ENCODE measurements at regions not wholly inside any gene's neighbourhood (a gene's known extent, or its start where the extent isn't known, plus 50 kb on each side); places are given as distances from the start of the nearest gene placed in this dataset.

DNA sequence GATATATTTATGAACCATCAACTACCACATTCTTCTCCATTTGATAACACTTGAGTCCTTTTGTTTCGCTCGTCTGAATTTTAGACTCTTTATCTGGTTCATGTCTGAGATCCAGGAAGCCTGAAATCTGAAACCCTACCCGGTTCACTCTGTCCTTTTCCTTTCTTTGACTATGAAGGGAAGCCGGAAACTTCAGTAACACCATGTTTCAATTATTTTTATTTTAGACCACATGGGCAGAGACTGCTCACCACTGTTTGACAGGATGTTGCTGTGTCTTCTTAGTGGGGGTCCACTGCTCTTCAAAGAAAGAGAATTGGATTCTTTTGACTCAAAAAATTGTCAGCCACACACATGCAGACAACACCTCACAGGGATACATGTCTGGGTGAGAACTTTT lies 331.9 kb upstream of the FLRT2 start:
- H3K27ac ChIP-seq: no peak overlapping the region
- no peak for TF ChIP-seq ZFX (IDR thresholded peaks at IDR 0.05; ENCODE audit: borderline replicate concordance)
- TF ChIP-seq, protein P1, sequence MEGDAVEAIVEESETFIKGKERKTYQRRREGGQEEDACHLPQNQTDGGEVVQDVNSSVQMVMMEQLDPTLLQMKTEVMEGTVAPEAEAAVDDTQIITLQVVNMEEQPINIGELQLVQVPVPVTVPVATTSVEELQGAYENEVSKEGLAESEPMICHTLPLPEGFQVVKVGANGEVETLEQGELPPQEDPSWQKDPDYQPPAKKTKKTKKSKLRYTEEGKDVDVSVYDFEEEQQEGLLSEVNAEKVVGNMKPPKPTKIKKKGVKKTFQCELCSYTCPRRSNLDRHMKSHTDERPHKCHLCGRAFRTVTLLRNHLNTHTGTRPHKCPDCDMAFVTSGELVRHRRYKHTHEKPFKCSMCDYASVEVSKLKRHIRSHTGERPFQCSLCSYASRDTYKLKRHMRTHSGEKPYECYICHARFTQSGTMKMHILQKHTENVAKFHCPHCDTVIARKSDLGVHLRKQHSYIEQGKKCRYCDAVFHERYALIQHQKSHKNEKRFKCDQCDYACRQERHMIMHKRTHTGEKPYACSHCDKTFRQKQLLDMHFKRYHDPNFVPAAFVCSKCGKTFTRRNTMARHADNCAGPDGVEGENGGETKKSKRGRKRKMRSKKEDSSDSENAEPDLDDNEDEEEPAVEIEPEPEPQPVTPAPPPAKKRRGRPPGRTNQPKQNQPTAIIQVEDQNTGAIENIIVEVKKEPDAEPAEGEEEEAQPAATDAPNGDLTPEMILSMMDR (IDR thresholded peaks at IDR 0.05): no peak

DNA sequence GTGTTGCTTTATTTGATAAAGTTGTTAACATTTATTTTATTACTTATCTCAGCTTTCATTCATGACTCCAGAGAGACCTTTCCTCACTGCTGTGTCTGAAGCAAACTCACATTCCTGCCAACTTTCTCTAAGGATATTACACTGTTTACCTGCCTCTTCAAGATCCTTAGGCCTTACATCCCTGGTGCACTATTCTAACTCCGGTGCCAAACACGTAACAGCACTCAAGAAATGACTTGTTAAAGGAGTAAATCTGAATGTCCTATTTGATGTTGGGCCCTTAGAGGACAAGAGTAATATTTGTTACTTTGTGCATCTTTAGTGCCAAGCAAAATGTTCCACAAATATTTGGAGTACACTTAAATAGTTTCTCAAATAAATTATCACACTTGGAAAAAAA lies 324.1 kb upstream of the FLRT2 start:
- TF ChIP-seq, protein P1 (IDR thresholded peaks at IDR 0.05): no peak
- no peak for TF ChIP-seq ZFX (IDR thresholded peaks at IDR 0.05; ENCODE audit: borderline replicate concordance)
- no peak overlapping the region for H3K27ac ChIP-seq

DNA sequence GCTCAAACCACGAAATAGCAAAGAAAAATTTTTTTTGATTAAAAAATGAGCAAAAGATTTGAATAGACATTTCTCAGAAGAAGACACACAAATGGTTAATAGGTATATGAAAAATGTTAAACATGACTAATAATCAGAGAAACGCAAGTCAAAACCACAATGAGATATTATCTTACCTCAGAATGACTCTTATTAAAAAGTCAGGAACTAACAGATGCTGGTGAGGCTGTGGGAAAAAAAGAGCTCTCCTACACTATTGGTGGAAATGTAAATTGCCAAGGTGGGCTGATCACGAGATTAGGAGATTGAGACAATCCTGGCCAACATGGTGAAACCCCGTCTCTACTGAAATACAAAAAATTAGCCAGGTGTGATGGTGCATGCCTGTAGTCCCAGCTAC lies 315.5 kb upstream of the FLRT2 start:
- TF ChIP-seq, protein P1 (IDR thresholded peaks at IDR 0.05): no peak
- TF ChIP-seq ZFX (IDR thresholded peaks at IDR 0.05; ENCODE audit: borderline replicate concordance): no peak
- H3K27ac ChIP-seq: no peak overlapping the region

DNA sequence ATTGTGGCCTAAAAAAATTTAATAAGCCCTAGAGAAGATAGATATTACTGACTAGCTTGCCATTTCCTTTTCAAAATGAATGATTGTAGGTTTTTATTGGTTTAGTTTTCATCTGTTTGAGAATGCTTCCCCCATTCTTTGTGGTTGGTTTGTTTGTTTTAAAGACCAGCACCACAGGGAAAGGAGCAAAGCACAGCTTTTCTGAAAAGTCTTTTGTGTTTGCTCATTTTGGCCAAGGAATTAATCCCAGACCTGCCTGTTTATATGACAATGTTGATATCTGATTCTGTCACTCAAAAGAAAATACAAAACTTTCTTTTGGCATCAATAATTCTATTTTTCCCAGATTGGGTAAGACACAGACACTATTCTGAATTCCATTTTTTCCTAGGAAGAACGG lies 312.5 kb upstream of the FLRT2 start:
- no peak for TF ChIP-seq ZFX (IDR thresholded peaks at IDR 0.05; ENCODE audit: borderline replicate concordance)
- TF ChIP-seq, protein P1 (IDR thresholded peaks at IDR 0.05): no peak

DNA sequence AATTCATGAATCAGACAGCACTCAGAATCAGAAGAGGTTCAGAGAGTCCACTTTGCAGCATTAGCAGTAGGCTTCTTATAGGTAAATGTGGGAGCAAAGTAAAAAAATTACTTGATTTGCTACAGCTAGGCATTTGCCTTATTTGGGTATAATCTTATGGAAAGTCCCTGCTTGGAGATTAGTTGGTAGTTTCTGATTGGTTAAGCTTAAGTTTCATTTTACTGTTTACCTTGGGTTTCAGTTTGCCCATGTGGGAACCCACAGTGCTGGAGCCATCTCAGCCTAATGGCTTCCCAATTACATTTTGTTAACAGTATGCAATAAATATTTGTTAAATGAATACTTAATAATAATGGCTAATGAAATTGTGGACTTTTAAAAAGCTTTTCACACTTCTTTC lies 311.0 kb upstream of the FLRT2 start:
- no peak for TF ChIP-seq ZFX (IDR thresholded peaks at IDR 0.05; ENCODE audit: borderline replicate concordance)
- TF ChIP-seq, protein P1 (IDR thresholded peaks at IDR 0.05): no peak
- H3K27ac ChIP-seq: no peak overlapping the region

More for the DNA sequence above, 312.5 kb upstream of the FLRT2 start:
- no peak overlapping the region for H3K27ac ChIP-seq

DNA sequence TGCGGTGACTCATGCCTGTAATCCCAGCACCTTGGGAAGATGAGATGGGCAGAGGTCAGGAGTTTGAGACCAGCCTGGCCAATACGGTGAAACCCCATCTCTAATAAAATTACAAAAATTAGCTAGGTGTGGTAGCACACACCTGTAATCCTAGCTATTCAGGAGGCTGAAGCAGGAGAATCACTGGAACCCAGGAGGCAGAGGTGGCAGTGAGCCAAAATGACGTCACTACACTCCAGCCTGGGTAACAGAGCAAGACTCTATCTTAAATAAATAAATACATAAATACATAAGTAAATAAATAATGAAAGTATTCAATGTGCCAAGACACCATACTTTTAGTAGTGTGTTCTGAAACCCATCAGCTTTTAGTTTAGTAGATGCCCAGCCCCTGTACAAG lies 308.1 kb upstream of the FLRT2 start:
- TF ChIP-seq, protein P1 (IDR thresholded peaks at IDR 0.05): no peak
- TF ChIP-seq ZFX (IDR thresholded peaks at IDR 0.05; ENCODE audit: borderline replicate concordance): no peak
- no peak overlapping the region for H3K27ac ChIP-seq

DNA sequence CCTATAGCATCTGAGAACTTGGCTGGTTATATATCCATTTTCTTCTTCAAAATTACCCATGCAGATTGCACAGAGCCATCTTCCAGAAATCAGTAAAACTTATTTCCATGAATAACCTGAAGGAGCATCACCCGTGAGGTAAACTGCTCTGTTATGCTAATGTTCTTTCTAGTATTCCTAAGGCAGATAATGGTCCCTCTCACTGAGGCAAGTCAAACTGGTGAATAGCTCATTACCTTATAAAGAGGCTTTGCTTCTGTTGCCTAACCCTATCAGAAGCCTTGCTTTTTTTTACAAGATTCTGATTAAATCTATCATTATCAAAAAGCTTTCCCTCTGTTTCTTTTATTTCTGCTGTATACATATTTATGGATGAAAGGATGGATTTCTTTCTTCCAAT lies 307.6 kb upstream of the FLRT2 start:
- TF ChIP-seq ZFX (IDR thresholded peaks at IDR 0.05; ENCODE audit: borderline replicate concordance): no peak
- TF ChIP-seq, protein P1 (IDR thresholded peaks at IDR 0.05): no peak
- no peak overlapping the region for H3K27ac ChIP-seq

Measured in 22Rv1 (cell line).